Inferior parietal cortex (tissue), 1 donor: ENCODE measurements at regions not wholly inside any gene's neighbourhood (a gene's known extent, or its start where the extent isn't known, plus 50 kb on each side); places are given as distances from the start of the nearest gene placed in this dataset.

ENCODE experiments used
- DNase-seq: peaks from one replicate; pipeline ENCODE4 v3.0.0-alpha.2; 2016; ENCODE audit errors: extremely low spot score

GRCh38 chr1:56191369-56191768 is 388.0 kb downstream of the PLPP3 start:
- DNase-seq, result no peak

- no peak for DNase-seq
Measured at GRCh38 chr1:56190806-56191365, 388.5 kb downstream of the PLPP3 start.

GRCh38 chr1:56189946-56190805 is 389.2 kb downstream of the PLPP3 start:
- DNase-seq, result no peak

GRCh38 chr1:56189454-56189853 is 389.9 kb downstream of the PLPP3 start:
- DNase-seq, result no peak

- no peak for DNase-seq
Measured at GRCh38 chr1:56188855-56189254, 390.5 kb downstream of the PLPP3 start.

GRCh38 chr1:56188221-56188620 is 391.1 kb downstream of the PLPP3 start:
- DNase-seq, result no peak

GRCh38 chr1:56187405-56187804 is 392.0 kb downstream of the PLPP3 start:
- no peak for DNase-seq

- DNase-seq, result no peak
Measured at GRCh38 chr1:56185493-56185892, 393.9 kb downstream of the PLPP3 start.

- no peak for DNase-seq
Measured at GRCh38 chr1:56183151-56183550, 396.2 kb downstream of the PLPP3 start.

GRCh38 chr1:56180520-56181190 is 398.7 kb downstream of the PLPP3 start:
- DNase-seq, result no peak

GRCh38 chr1:56179543-56179942 is 399.8 kb downstream of the PLPP3 start:
- no peak for DNase-seq

- DNase-seq, result no peak
Measured at GRCh38 chr1:56175211-56175610, 404.2 kb downstream of the PLPP3 start.

- DNase-seq, result no peak
Measured at GRCh38 chr1:56174176-56174885, 405.0 kb downstream of the PLPP3 start.

GRCh38 chr1:56173736-56174135 is 405.6 kb downstream of the PLPP3 start:
- no peak for DNase-seq

- DNase-seq, result no peak
Measured at GRCh38 chr1:56171670-56172069, 407.7 kb downstream of the PLPP3 start.

- DNase-seq, result no peak
Measured at GRCh38 chr1:56170784-56171320, 408.5 kb downstream of the PLPP3 start.

GRCh38 chr1:56169856-56170255 is 409.5 kb downstream of the PLPP3 start:
- DNase-seq, result no peak

- no peak for DNase-seq
Measured at GRCh38 chr1:56168176-56168575, 411.2 kb downstream of the PLPP3 start.

GRCh38 chr1:56167596-56167995 is 411.8 kb downstream of the PLPP3 start:
- no peak for DNase-seq

- no peak for DNase-seq
Measured at GRCh38 chr1:56160773-56161315, 418.5 kb downstream of the PLPP3 start.

GRCh38 chr1:56156971-56157876 is 422.1 kb downstream of the PLPP3 start:
- DNase-seq, result no peak
